ENCODE measurements at regions not wholly inside any gene's neighbourhood (a gene's known extent, or its start where the extent isn't known, plus 50 kb on each side); places are given as distances from the start of the nearest gene placed in this dataset.

- H2AFZ ChIP-seq (ENCODE audit: low read depth, low read length): no peak overlapping the region
- H3K4me2 ChIP-seq (ENCODE audit: low read length): no peak overlapping the region
- no peaks in the 10 kb centered on the region for H3F3A ChIP-seq (ENCODE audit: insufficient read depth, low read length, poor library complexity, severe bottlenecking)
- H4K20me1 ChIP-seq (ENCODE audit: insufficient read depth): no peaks in the 10 kb centered on the region
- no peaks in the 10 kb centered on the region for H3K27me3 ChIP-seq (ENCODE audit: insufficient read depth, low read depth, low read length)
- no peak overlapping the region for H3K27ac ChIP-seq (ENCODE audit: low read length)
- H3K9me3 ChIP-seq (ENCODE audit: low read length): no peaks in the 10 kb centered on the region
- no peak for TF ChIP-seq POLR2AphosphoS5 (IDR thresholded peaks at IDR 0.05)
- TF ChIP-seq CTCF (IDR thresholded peaks at IDR 0.05; ENCODE audit: poor library complexity, severe bottlenecking): no peak
- no peak for TF ChIP-seq EP300 (conservative IDR thresholded peaks at IDR 0.05; ENCODE audit: poor library complexity, severe bottlenecking)
- TF ChIP-seq REST (IDR thresholded peaks at IDR 0.05; ENCODE audit: borderline replicate concordance): no peak
- TF ChIP-seq MXI1 (conservative IDR thresholded peaks at IDR 0.05; ENCODE audit: poor library complexity, severe bottlenecking): no peak
- TF ChIP-seq SMC3 (conservative IDR thresholded peaks at IDR 0.05; ENCODE audit: poor library complexity): no peak
- TF ChIP-seq EZH2 (IDR thresholded peaks at IDR 0.05; ENCODE audit: borderline replicate concordance, insufficient read depth, low read length, poor library complexity, severe bottlenecking): no peak
- TF ChIP-seq TAF1 (IDR thresholded peaks at IDR 0.05; ENCODE audit: low read depth): no peak
- no peak for TF ChIP-seq RAD21 (conservative IDR thresholded peaks at IDR 0.05)
- no peak overlapping the region for H3K4me3 ChIP-seq (ENCODE audit: low read length)
- no peak overlapping the region for H3K9ac ChIP-seq (ENCODE audit: low read length)
- H3K36me3 ChIP-seq (ENCODE audit: insufficient read depth, low read length): no peaks in the 10 kb centered on the region
- H3K79me2 ChIP-seq (replicated peaks; ENCODE audit: insufficient read depth, low read length): no peaks in the 10 kb centered on the region
- H3K9me2 ChIP-seq (ENCODE audit: insufficient read depth, low read length): no peaks in the 10 kb centered on the region
These were observed 54.3 kb upstream of the DUSP5 start for GRCh38 chr10:110443239-110444003.

GRCh38 chr10:110444004-110444337 is 53.7 kb upstream of the DUSP5 start:
- H3K79me2 ChIP-seq (replicated peaks; ENCODE audit: insufficient read depth, low read length): no peaks in the 10 kb centered on the region
- H3K4me2 ChIP-seq (ENCODE audit: low read length): no peak overlapping the region
- no peak overlapping the region for H3K9ac ChIP-seq (ENCODE audit: low read length)
- no peaks in the 10 kb centered on the region for H4K20me1 ChIP-seq (ENCODE audit: insufficient read depth)
- no peaks in the 10 kb centered on the region for H3F3A ChIP-seq (ENCODE audit: insufficient read depth, low read length, poor library complexity, severe bottlenecking)
- H3K27me3 ChIP-seq (ENCODE audit: insufficient read depth, low read depth, low read length): no peaks in the 10 kb centered on the region
- H3K9me3 ChIP-seq (ENCODE audit: low read length): no peaks in the 10 kb centered on the region
- no peak for TF ChIP-seq EP300 (conservative IDR thresholded peaks at IDR 0.05; ENCODE audit: poor library complexity, severe bottlenecking)
- TF ChIP-seq REST (IDR thresholded peaks at IDR 0.05; ENCODE audit: borderline replicate concordance): no peak
- TF ChIP-seq SMC3 (conservative IDR thresholded peaks at IDR 0.05; ENCODE audit: poor library complexity): no peak
- no peak for TF ChIP-seq MXI1 (conservative IDR thresholded peaks at IDR 0.05; ENCODE audit: poor library complexity, severe bottlenecking)
- TF ChIP-seq TAF1 (IDR thresholded peaks at IDR 0.05; ENCODE audit: low read depth): no peak
- TF ChIP-seq POLR2AphosphoS5 (IDR thresholded peaks at IDR 0.05): no peak
- TF ChIP-seq CTCF (IDR thresholded peaks at IDR 0.05; ENCODE audit: poor library complexity, severe bottlenecking): no peak
- TF ChIP-seq EZH2 (IDR thresholded peaks at IDR 0.05; ENCODE audit: borderline replicate concordance, insufficient read depth, low read length, poor library complexity, severe bottlenecking): no peak
- no peak for TF ChIP-seq RAD21 (conservative IDR thresholded peaks at IDR 0.05)
- no peaks in the 10 kb centered on the region for H3K36me3 ChIP-seq (ENCODE audit: insufficient read depth, low read length)
- H3K4me3 ChIP-seq (ENCODE audit: low read length): no peak overlapping the region
- no peak overlapping the region for H2AFZ ChIP-seq (ENCODE audit: low read depth, low read length)
- no peak overlapping the region for H3K27ac ChIP-seq (ENCODE audit: low read length)
- H3K9me2 ChIP-seq (ENCODE audit: insufficient read depth, low read length): no peaks in the 10 kb centered on the region

Data from neural cell (in vitro differentiated cells).